HEK293 (cell line): ENCODE measurements at regions not wholly inside any gene's neighbourhood (a gene's known extent, or its start where the extent isn't known, plus 50 kb on each side); places are given as distances from the start of the nearest gene placed in this dataset.

ENCODE experiments used
- CTCF ChIP-seq: fragments of 450-650 bp; formaldehyde crosslinking; IDR thresholded peaks from 2 replicates; pipeline ENCODE4 v1.5.1; 2016; ENCODE audit warnings: missing biosample characterization, missing genetic modification characterization
- TCF7L2 ChIP-seq: IDR thresholded peaks from 2 replicates; pipeline ENCODE4 v1.6.1; 2011; ENCODE audit warnings: low read depth, mild to moderate bottlenecking, inconsistent platforms, low read length, moderate library complexity, borderline replicate concordance

DNA sequence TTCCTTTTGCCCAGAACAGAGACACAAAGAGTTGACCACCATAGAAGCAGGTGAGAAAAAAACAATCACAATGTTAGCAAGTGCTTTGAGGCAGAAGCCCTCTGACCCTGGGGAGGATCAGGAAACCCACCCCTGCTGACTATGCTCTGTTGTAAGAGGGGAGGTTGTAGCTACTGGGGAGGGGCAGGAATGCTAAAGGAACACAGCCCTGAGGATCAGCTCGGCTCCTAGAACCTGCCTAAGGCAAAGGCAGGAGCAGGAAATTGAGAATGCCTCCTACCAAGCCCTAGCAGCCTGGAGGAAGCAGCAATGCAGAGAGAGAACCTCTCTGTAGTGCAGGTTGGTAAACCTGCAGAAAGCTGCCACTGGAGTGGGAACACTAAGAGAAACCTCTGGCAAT, 624.0 kb upstream of the KLF12 start:
- no peak for TF ChIP-seq TCF7L2
- no peak for TF ChIP-seq CTCF (tag by site-specific recombination)
